Psoas muscle (tissue), 7 donors: ENCODE measurements at regions not wholly inside any gene's neighbourhood (a gene's known extent, or its start where the extent isn't known, plus 50 kb on each side); places are given as distances from the start of the nearest gene placed in this dataset.

ENCODE experiments used
- ATAC-seq, 4 donors: fragments of 200-7000 bp; cut with Tn5 transposase; one replicate each; pipeline ENCODE4 v1.9.1; 2020; ENCODE audit warnings: moderate library complexity in 3 of 4, mild to moderate bottlenecking in 2 of 4
- DNase-seq, 2 donors: peaks; one replicate each; pipeline ENCODE4 v3.0.0-alpha.2; 2020
- H3K27ac ChIP-seq: fragments of 200-600 bp; one replicate; pipeline ENCODE4 v1.8.0; 2022
- H3K27me3 ChIP-seq, 3 donors: fragments of 200-600 bp in 1 of 3; one replicate each; pipeline versions ENCODE4 v1.6.1 to v1.8.0; 2013 to 2022; ENCODE audit warnings: low read length in 2 of 3, mild to moderate bottlenecking in 2 of 3, moderate library complexity in 1 of 3; ENCODE audit not compliant: insufficient read depth in 3 of 3
- H3K36me3 ChIP-seq, 2 donors: fragments of 200-600 bp in 1 of 2; one replicate each; pipeline versions ENCODE4 v1.6.1 to v1.8.0; 2013 to 2022; ENCODE audit warnings: low read depth in 1 of 2, mild to moderate bottlenecking in 1 of 2, moderate library complexity in 1 of 2; ENCODE audit not compliant: insufficient read depth in 1 of 2
- H3K4me1 ChIP-seq: fragments of 200-600 bp; one replicate; pipeline ENCODE4 v1.8.0; 2022
- H3K4me3 ChIP-seq: fragments of 200-600 bp; one replicate; pipeline ENCODE4 v1.8.0; 2022; ENCODE audit warnings: mild to moderate bottlenecking
- H3K9me3 ChIP-seq: fragments of 200-600 bp; one replicate; pipeline ENCODE4 v1.8.0; 2022
- CTCF ChIP-seq: fragments of 200-600 bp; IDR thresholded peaks from one replicate; pipeline ENCODE4 v1.8.0; 2022; ENCODE audit warnings: antibody characterized with exemption
- whole genome bisulfite sequencing, 3 donors: extraction: QIAGEN DNeasy Blood & Tissue Kit; methylation state at CpG; one replicate each; pipeline versions ENCODE4 v1.1.6 to v1.1.7; 2013; 5-methylcytosine and 5-hydroxymethylcytosine counted together
- intact Hi-C, 2 donors: fragments of 100-400 bp; cut with DNase I; formaldehyde crosslinking; loops; one replicate each; pipeline versions ENCODE4 v1.11.0 to v1.14.2; 2022
- donor health status: healthy with polysubstance abuse.
- donor health status: DM: no; HTN: no; CAD: no; lungs with moderate emphysema.
- donor health status: Bipolar disorder and iron deficiency.
- donor health status: healthy.
- donor health status: DM: yes; HTN: yes; CAD: no.
- donor health status: DM: no; HTN: no; CAD: no.
- donor health status: DM: yes; HTN: yes; CAD: no.

GRCh38 chr4:151600432-151600831 is 160.4 kb downstream of the GATB start:
- TF ChIP-seq CTCF = no peak
- DNase-seq (no peak), ATAC-seq (no peak)
- intact Hi-C loops = loop anchor here in 1 of 2 donors (10.0 kb wide), 1 partner anchor 196 kb away; the partner anchor contains the start of gene FHIP1A
- no peaks in the 10 kb centered on the region for H3K4me1 ChIP-seq
- H3K4me3 ChIP-seq = no peak overlapping the region
- H3K36me3 ChIP-seq = peaks cover 0 to 6% of the 10 kb centered on the region in 2 donors
- WGBS, 3 donors = 68 to 80% (median 70%) methylated on average over 3 of the region's 3 CpGs
- H3K9me3 ChIP-seq = no peaks in the 10 kb centered on the region
- H3K27ac ChIP-seq = no peak overlapping the region
- no peaks in the 10 kb centered on the region for H3K27me3 ChIP-seq

- Histone ChIP-seq H3K4me3 (no peak overlapping the region), H3K36me3 (peaks cover 0 to 6% of the 10 kb centered on the region in 2 donors), H3K4me1 (no peaks in the 10 kb centered on the region), H3K27ac (no peak overlapping the region), H3K9me3 (no peaks in the 10 kb centered on the region), H3K27me3 (no peaks in the 10 kb centered on the region)
- DNase-seq (no peak), ATAC-seq (no peak)
- TF ChIP-seq CTCF = no peak
- 70 to 83% (median 75%) methylated on average over 2 of the region's 2 CpGs for WGBS, 3 donors
- intact Hi-C loops = loop anchor here in 1 of 2 donors (10.0 kb wide), 1 partner anchor 199 kb away; the partner anchor contains the start of gene FHIP1A
Measured at GRCh38 chr4:151603377-151603776, 157.4 kb downstream of the GATB start.

GRCh38 chr4:151604238-151604637 is 156.6 kb downstream of the GATB start:
- Histone ChIP-seq H3K27me3 (no peaks in the 10 kb centered on the region), H3K9me3 (no peaks in the 10 kb centered on the region), H3K4me3 (no peak overlapping the region), H3K4me1 (no peaks in the 10 kb centered on the region), H3K36me3 (peaks cover 0 to 6% of the 10 kb centered on the region in 2 donors), H3K27ac (no peak overlapping the region)
- no peak for DNase-seq
- ATAC-seq = peak; percentile 32 to 66 (median 45)
- intact Hi-C loops = loop anchor here in 1 of 2 donors (10.0 kb wide), 1 partner anchor 199 kb away; the partner anchor contains the start of gene FHIP1A
- WGBS, 3 donors = 64 to 73% (median 68%) methylated on average over 5 of the region's 5 CpGs
- TF ChIP-seq CTCF = peak; percentile 43

GRCh38 chr4:151605215-151605614 is 155.6 kb downstream of the GATB start:
- Histone ChIP-seq H3K27me3 (no peaks in the 10 kb centered on the region), H3K9me3 (no peaks in the 10 kb centered on the region), H3K36me3 (peaks cover 0 to 6% of the 10 kb centered on the region in 2 donors), H3K27ac (no peak overlapping the region), H3K4me3 (no peak overlapping the region), H3K4me1 (no peaks in the 10 kb centered on the region)
- no peak for ATAC-seq
- TF ChIP-seq CTCF = no peak
- intact Hi-C loops = loop anchor here in 1 of 2 donors (10.0 kb wide), 1 partner anchor 200 kb away; the partner anchor contains the start of gene FHIP1A
- WGBS, 3 donors = 86 to 97% (median 86%) methylated on average over 2 of the region's 2 CpGs
- DNase-seq = no peak

GRCh38 chr4:151606061-151606460 is 154.7 kb downstream of the GATB start:
- ATAC-seq = no peak
- no peak overlapping the region for H3K27ac ChIP-seq
- no peaks in the 10 kb centered on the region for H3K9me3 ChIP-seq
- no peak overlapping the region for H3K4me3 ChIP-seq
- no peak for TF ChIP-seq CTCF
- no peaks in the 10 kb centered on the region for H3K4me1 ChIP-seq
- intact Hi-C loops = loop anchor here in 1 of 2 donors (10.0 kb wide), 1 partner anchor 201 kb away; the partner anchor contains the start of gene FHIP1A
- 65 to 70% (median 68%) methylated on average over 5 of the region's 5 CpGs for WGBS, 3 donors
- DNase-seq = no peak
- no peaks in the 10 kb centered on the region for H3K27me3 ChIP-seq
- peaks cover 0 to under 1% of the 10 kb centered on the region in 2 donors for H3K36me3 ChIP-seq
